HepG2 (cell line): ENCODE measurements at regions not wholly inside any gene's neighbourhood (a gene's known extent, or its start where the extent isn't known, plus 50 kb on each side); places are given as distances from the start of the nearest gene placed in this dataset.

Source experiments
- ATAC-seq: fragments of 200-7000 bp; cut with Tn5 transposase; 3 replicates; pipeline ENCODE4 v1.9.1; 2020; ENCODE audit warnings: mild to moderate bottlenecking, moderate library complexity
- BruUV-seq: library from RNA; stranded (reverse); fragments of 400-500 nt; replicated peaks from 2 replicates; lab custom pipeline; 2021; lab: Mats Ljungman, UMichigan
- CTCF ChIA-PET: fragments of 300-600 bp; formaldehyde crosslinking; extraction: SDS; loops from one replicate; lab custom pipeline; 2021; ENCODE audit warnings: low total read pairs, inconsistent platforms, low intra/inter-chr PET ratio; lab: Yijun Ruan, JAX
- POLR2A ChIA-PET: fragments of 350-600 bp; sonication (Branson Sonifier 250); formaldehyde crosslinking; loops from one replicate; lab custom pipeline; 2020; ENCODE audit warnings: antibody characterized with exemption, inconsistent platforms; lab: Yijun Ruan, JAX
- DNase-seq: peaks from one replicate; pipeline ENCODE4 v3.0.0-alpha.2; 2015; ENCODE audit warnings: low spot score
- FAIRE-seq: peaks from 3 replicates; lab custom pipeline; 2011; peaks lifted over from hg19 to GRCh38; lab: Jason Lieb, UNC
- H2AFZ ChIP-seq: one replicate; pipeline ENCODE4 v1.6.1; 2011; ENCODE audit warnings: low read length, inconsistent platforms
- H3K27ac ChIP-seq: fragments of 300-600 bp; 3 replicates; pipeline ENCODE4 v1.8.0; 2011; ENCODE audit warnings: mixed run types, mild to moderate bottlenecking, mixed read lengths, low read length, inconsistent platforms; ENCODE audit not compliant: insufficient read depth; ENCODE audit errors: extremely low read length
- H3K27me3 ChIP-seq, 2 experiments: fragments of 200-600 bp in 1 of 2; 2 replicates in 1 of 2; 3 replicates in 1 of 2; pipeline versions ENCODE4 v1.6.0 to v1.8.0; 2011; ENCODE audit warnings: low read length in 2 of 2, mild to moderate bottlenecking in 2 of 2, moderate library complexity in 2 of 2, inconsistent platforms in 1 of 2; ENCODE audit not compliant: insufficient read depth in 2 of 2, control insufficient read depth in 1 of 2
- H3K36me3 ChIP-seq, 2 experiments: fragments of 200-600 bp in 1 of 2; replicated peaks in 1 of 2; 2 replicates in 1 of 2; 3 replicates in 1 of 2; pipeline versions ENCODE4 v1.5.1 to v1.8.0; 2011; ENCODE audit warnings: low read length in 2 of 2, inconsistent platforms in 1 of 2; ENCODE audit not compliant: insufficient read depth in 2 of 2, control insufficient read depth in 1 of 2
- H3K4me1 ChIP-seq: 2 replicates; pipeline ENCODE4 v1.5.1; 2012; ENCODE audit warnings: low read length, inconsistent platforms; ENCODE audit not compliant: insufficient read depth
- H3K4me2 ChIP-seq: 2 replicates; pipeline ENCODE4 v1.6.0; 2011; ENCODE audit warnings: low read depth, low read length, inconsistent platforms
- H3K4me3 ChIP-seq, 3 experiments: fragments of 200-600 bp in 1 of 3; sonication (generic), shearing (Covaris generic) in 1 of 3; replicated peaks in 1 of 3; 2 replicates each; pipeline ENCODE4 v1.5.1; 2011 to 2016; ENCODE audit warnings: low read length in 3 of 3, inconsistent platforms in 2 of 3, low read depth in 2 of 3, mild to moderate bottlenecking in 2 of 3, control low read depth in 1 of 3, mixed read lengths in 1 of 3; ENCODE audit not compliant: insufficient read depth in 1 of 3
- H3K79me2 ChIP-seq: one replicate; pipeline ENCODE4 v1.6.1; 2011; ENCODE audit warnings: low read length, inconsistent platforms; ENCODE audit not compliant: insufficient read depth
- H3K9ac ChIP-seq: 2 replicates; pipeline ENCODE4 v1.6.0; 2011; ENCODE audit warnings: mild to moderate bottlenecking, low read depth, low read length, inconsistent platforms; ENCODE audit not compliant: insufficient read depth
- H3K9me3 ChIP-seq: 2 replicates; pipeline ENCODE4 v1.5.1; 2012; ENCODE audit warnings: mild to moderate bottlenecking, low read length
- H4K20me1 ChIP-seq: 2 replicates; pipeline ENCODE4 v1.6.0; 2011; ENCODE audit warnings: inconsistent platforms, mild to moderate bottlenecking, low read length, moderate library complexity; ENCODE audit not compliant: insufficient read depth
- CENPX ChIP-seq: sonication (generic); formaldehyde crosslinking; IDR thresholded peaks from 2 replicates; pipeline ENCODE4 v1.9.0; 2021; ENCODE audit warnings: mild to moderate bottlenecking, missing genetic modification reagents, moderate library complexity
- KDM1A ChIP-seq: IDR thresholded peaks from 2 replicates; pipeline ENCODE4 v1.6.1; 2016; ENCODE audit warnings: missing compliant biosample characterization
- KDM3A ChIP-seq: IDR thresholded peaks from 2 replicates; pipeline ENCODE4 v1.6.1; 2018; ENCODE audit warnings: low read depth, missing compliant biosample characterization
- MTA1 ChIP-seq: sonication (generic); formaldehyde crosslinking; IDR thresholded peaks from 2 replicates; pipeline ENCODE4 v1.4.0; 2020; ENCODE audit warnings: missing genetic modification reagents, mild to moderate bottlenecking, borderline replicate concordance
- SOX13 ChIP-seq, 3 experiments: fragments of 450-650 bp in 1 of 3; sonication (generic) in 1 of 3; formaldehyde crosslinking in 1 of 3; IDR thresholded peaks in 2 of 3; conservative IDR thresholded peaks in 1 of 3; 2 replicates each; pipeline versions ENCODE4 v1.5.0 to v1.6.1; 2016 to 2020; ENCODE audit warnings: antibody characterized with exemption in 1 of 3, mild to moderate bottlenecking in 1 of 3, missing compliant biosample characterization in 1 of 3, missing genetic modification reagents in 1 of 3, moderate library complexity in 1 of 3
- SRSF4 ChIP-seq: fragments of 200-400 bp; formaldehyde crosslinking; IDR thresholded peaks from one replicate; pipeline ENCODE4 v1.6.1; 2018; ENCODE audit warnings: mild to moderate bottlenecking, low read depth, low read length, moderate library complexity; ENCODE audit not compliant: poor library complexity, severe bottlenecking
- STAT5B ChIP-seq: sonication (generic); formaldehyde crosslinking; IDR thresholded peaks from 2 replicates; pipeline ENCODE4 v1.4.0; 2020; ENCODE audit warnings: missing genetic modification reagents
- ZFY ChIP-seq: sonication (generic); formaldehyde crosslinking; IDR thresholded peaks from 2 replicates; pipeline ENCODE4 v1.4.0; 2020; ENCODE audit warnings: missing genetic modification reagents
- ZNF225 ChIP-seq: sonication (generic); formaldehyde crosslinking; IDR thresholded peaks from 2 replicates; pipeline ENCODE4 v1.4.0; 2020; ENCODE audit warnings: mild to moderate bottlenecking, missing genetic modification reagents
- ZNF331 ChIP-seq: sonication (generic); formaldehyde crosslinking; IDR thresholded peaks from 2 replicates; pipeline ENCODE4 v1.4.0; 2020; ENCODE audit warnings: missing genetic modification reagents
- ZNF678 ChIP-seq: sonication (generic); formaldehyde crosslinking; IDR thresholded peaks from 2 replicates; pipeline ENCODE4 v1.4.0; 2020; ENCODE audit warnings: mild to moderate bottlenecking, missing genetic modification reagents
- ZNF761 ChIP-seq: sonication (generic); formaldehyde crosslinking; conservative IDR thresholded peaks from 2 replicates; pipeline ENCODE4 v1.4.0; 2020; ENCODE audit warnings: mild to moderate bottlenecking, missing genetic modification reagents
- ZNF790 ChIP-seq: sonication (generic); formaldehyde crosslinking; IDR thresholded peaks from 2 replicates; pipeline ENCODE4 v1.8.0; 2022; ENCODE audit warnings: missing genetic modification reagents, mild to moderate bottlenecking, borderline replicate concordance
- WGBS: methylation state at CpG from one replicate; pipeline ENCODE4 v1.1.6; 2017; ENCODE audit warnings: low lambda C conversion rate; 5-methylcytosine and 5-hydroxymethylcytosine counted together
- in situ Hi-C: cut with HindIII; loops from 2 replicates; pipeline ENCODE4 v1.10.0; 2017; ENCODE audit warnings: low pct_unique_long_range_greater_than_20kb; ENCODE audit not compliant: extremely low pct_ligation_motif_present
- intact Hi-C: fragments of 100-400 bp; cut with micrococcal nuclease; formaldehyde crosslinking; loops from one replicate; pipeline ENCODE4 v1.10.0; 2022; ENCODE audit not compliant: unreplicated experiment
- TF ChIP-seq, protein P1 (sequence below): sonication (generic); formaldehyde crosslinking; IDR thresholded peaks from 2 replicates; pipeline ENCODE4 v1.5.0; 2020; ENCODE audit warnings: mild to moderate bottlenecking, missing genetic modification reagents
- TF ChIP-seq, protein P2 (sequence below): IDR thresholded peaks from 2 replicates; pipeline ENCODE4 v1.6.1; 2012; ENCODE audit warnings: low read depth, low read length, improper control_type of control experiment

DNA sequence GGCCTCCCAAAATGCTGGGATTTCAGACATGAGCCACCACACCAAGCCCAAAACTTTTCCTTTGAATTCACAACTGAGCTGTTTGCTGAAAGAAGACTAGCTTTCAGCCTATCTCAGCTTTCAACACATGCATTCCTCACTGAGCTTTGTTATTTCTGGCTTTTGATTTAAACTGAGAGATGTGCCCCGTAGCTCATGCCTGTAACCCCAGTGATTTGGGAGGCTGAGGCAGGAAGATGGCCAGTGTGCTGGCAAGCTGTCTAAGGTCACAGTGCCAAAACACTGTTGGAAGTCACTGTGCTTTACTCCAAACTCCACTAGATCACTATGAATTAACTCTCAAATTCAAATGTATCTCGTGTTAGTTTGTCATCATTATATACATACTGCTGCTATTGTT lies 779.5 kb downstream of the TRIML1 start:
- Histone ChIP-seq H3K4me1 (no peaks in the 10 kb centered on the region), H3K27me3 (no peaks in the 10 kb centered on the region), H3K4me3 (no peak overlapping the region), H3K9ac (no peak overlapping the region), H4K20me1 (no peaks in the 10 kb centered on the region), H2AFZ (no peak overlapping the region), H3K4me2 (no peak overlapping the region), H3K36me3 (no peaks in the 10 kb centered on the region), H3K27ac (no peak overlapping the region), H3K9me3 (peaks cover 56% of the 10 kb centered on the region; the same call in 1 of the 2 replicates), H3K79me2 (no peaks in the 10 kb centered on the region)
- TF ChIP-seq MTA1 (CRISPR knock-in tag): no peak
- TF ChIP-seq ZNF790: no peak
- no peak for TF ChIP-seq SRSF4
- no peak for TF ChIP-seq KDM3A (CRISPR knock-in tag)
- no peak for TF ChIP-seq ZNF331 (CRISPR knock-in tag)
- TF ChIP-seq CENPX (CRISPR knock-in tag): no peak
- no peak for TF ChIP-seq ZNF225 (CRISPR knock-in tag)
- no peak for TF ChIP-seq KDM1A (CRISPR knock-in tag)
- no peak for TF ChIP-seq SOX13 (IDR thresholded peaks at IDR 0.05)
- TF ChIP-seq SOX13 (CRISPR knock-in tag; conservative IDR thresholded peaks at IDR 0.05 in 1 of 2, IDR thresholded peaks at IDR 0.05 in 1 of 2): no peak
- no peak for TF ChIP-seq STAT5B
- TF ChIP-seq ZNF761: no peak
- TF ChIP-seq, protein P1, sequence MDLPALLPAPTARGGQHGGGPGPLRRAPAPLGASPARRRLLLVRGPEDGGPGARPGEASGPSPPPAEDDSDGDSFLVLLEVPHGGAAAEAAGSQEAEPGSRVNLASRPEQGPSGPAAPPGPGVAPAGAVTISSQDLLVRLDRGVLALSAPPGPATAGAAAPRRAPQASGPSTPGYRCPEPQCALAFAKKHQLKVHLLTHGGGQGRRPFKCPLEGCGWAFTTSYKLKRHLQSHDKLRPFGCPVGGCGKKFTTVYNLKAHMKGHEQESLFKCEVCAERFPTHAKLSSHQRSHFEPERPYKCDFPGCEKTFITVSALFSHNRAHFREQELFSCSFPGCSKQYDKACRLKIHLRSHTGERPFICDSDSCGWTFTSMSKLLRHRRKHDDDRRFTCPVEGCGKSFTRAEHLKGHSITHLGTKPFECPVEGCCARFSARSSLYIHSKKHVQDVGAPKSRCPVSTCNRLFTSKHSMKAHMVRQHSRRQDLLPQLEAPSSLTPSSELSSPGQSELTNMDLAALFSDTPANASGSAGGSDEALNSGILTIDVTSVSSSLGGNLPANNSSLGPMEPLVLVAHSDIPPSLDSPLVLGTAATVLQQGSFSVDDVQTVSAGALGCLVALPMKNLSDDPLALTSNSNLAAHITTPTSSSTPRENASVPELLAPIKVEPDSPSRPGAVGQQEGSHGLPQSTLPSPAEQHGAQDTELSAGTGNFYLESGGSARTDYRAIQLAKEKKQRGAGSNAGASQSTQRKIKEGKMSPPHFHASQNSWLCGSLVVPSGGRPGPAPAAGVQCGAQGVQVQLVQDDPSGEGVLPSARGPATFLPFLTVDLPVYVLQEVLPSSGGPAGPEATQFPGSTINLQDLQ (CRISPR knock-in tag): no peak
- TF ChIP-seq ZFY: no peak
- TF ChIP-seq, protein P2, sequence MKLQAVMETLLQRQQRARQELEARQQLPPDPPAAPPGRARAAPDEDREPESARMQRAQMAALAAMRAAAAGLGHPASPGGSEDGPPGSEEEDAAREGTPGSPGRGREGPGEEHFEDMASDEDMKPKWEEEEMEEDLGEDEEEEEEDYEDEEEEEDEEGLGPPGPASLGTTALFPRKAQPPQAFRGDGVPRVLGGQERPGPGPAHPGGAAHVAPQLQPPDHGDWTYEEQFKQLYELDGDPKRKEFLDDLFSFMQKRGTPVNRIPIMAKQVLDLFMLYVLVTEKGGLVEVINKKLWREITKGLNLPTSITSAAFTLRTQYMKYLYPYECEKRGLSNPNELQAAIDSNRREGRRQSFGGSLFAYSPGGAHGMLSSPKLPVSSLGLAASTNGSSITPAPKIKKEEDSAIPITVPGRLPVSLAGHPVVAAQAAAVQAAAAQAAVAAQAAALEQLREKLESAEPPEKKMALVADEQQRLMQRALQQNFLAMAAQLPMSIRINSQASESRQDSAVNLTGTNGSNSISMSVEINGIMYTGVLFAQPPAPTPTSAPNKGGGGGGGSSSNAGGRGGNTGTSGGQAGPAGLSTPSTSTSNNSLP: no peak
- no peak for TF ChIP-seq ZNF678 (CRISPR knock-in tag)
- WGBS: 0% methylated on average over 2 of the region's 2 CpGs
- in situ Hi-C loops (no loop called here), intact Hi-C loops (no loop called here)
- BruUV-seq: no TSS peak
- ATAC-seq (no peak), FAIRE-seq (no peak), DNase-seq (no peak)
- CTCF ChIA-PET: no interaction called here
- POLR2A ChIA-PET: no interaction called here
